ENCODE measurements at regions not wholly inside any gene's neighbourhood (a gene's known extent, or its start where the extent isn't known, plus 50 kb on each side); places are given as distances from the start of the nearest gene placed in this dataset.
"Not testable (repeated sequence)": the region's sequence is repeated elsewhere in the genome, so short reads cannot be mapped to it uniquely, and the experiment has no call there.

GRCh38 chr7:86987358-86987757 is 72.1 kb downstream of the ELAPOR2 start:
- TF ChIP-seq ARNTL (CRISPR knock-in tag; IDR thresholded peaks at IDR 0.05; ENCODE audit: borderline replicate concordance, low read depth); BACH2 (CRISPR knock-in tag; IDR thresholded peaks at IDR 0.05; ENCODE audit: borderline replicate concordance); CREB5 (CRISPR knock-in tag; IDR thresholded peaks at IDR 0.05; ENCODE audit: low read depth); ZFP3 (CRISPR knock-in tag; IDR thresholded peaks at IDR 0.05): not testable (repeated sequence)
